Panc1 (cell line): ENCODE measurements at regions not wholly inside any gene's neighbourhood (a gene's known extent, or its start where the extent isn't known, plus 50 kb on each side); places are given as distances from the start of the nearest gene placed in this dataset.

ENCODE experiments used
- ATAC-seq: fragments of 200-7000 bp; cut with Tn5 transposase; 2 replicates; pipeline ENCODE4 v1.9.1; 2020; ENCODE audit warnings: mild to moderate bottlenecking, moderate library complexity
- BruUV-seq: library from RNA; stranded (reverse); fragments of 400-500 nt; replicated peaks from 2 replicates; lab custom pipeline; 2021; lab: Mats Ljungman, UMichigan
- CTCF ChIA-PET: fragments of 300-600 bp; sonication (Branson Sonifier 250); formaldehyde crosslinking; loops from one replicate; lab custom pipeline; 2022; ENCODE audit warnings: antibody characterized with exemption; lab: Charles Lee
- POLR2A ChIA-PET: fragments of 300-600 bp; sonication (Branson Sonifier 250); formaldehyde crosslinking; loops from one replicate; lab custom pipeline; 2022; ENCODE audit warnings: antibody characterized with exemption; lab: Charles Lee
- DNase-seq: peaks from one replicate; pipeline ENCODE4 v3.0.0-alpha.2; 2010; ENCODE audit warnings: low read depth, low spot score
- H3K27ac ChIP-seq: 2 replicates; pipeline ENCODE4 v1.5.1; 2011; ENCODE audit warnings: mild to moderate bottlenecking, low read length, inconsistent platforms
- H3K27me3 ChIP-seq: fragments of 200-500 bp; sonication (Bioruptor generic); 2 replicates; pipeline ENCODE4 v1.6.0; 2014; ENCODE audit warnings: low read length, inconsistent platforms; ENCODE audit not compliant: control insufficient read depth, insufficient read depth
- H3K36me3 ChIP-seq: fragments of 200-500 bp; sonication (Bioruptor generic); 2 replicates; pipeline ENCODE4 v1.5.1; 2014; ENCODE audit warnings: inconsistent platforms, mild to moderate bottlenecking, low read length, moderate library complexity; ENCODE audit not compliant: control insufficient read depth, insufficient read depth
- H3K4me1 ChIP-seq: 2 replicates; pipeline ENCODE4 v1.5.1; 2011; ENCODE audit warnings: inconsistent platforms, mild to moderate bottlenecking, low read length, moderate library complexity; ENCODE audit not compliant: control insufficient read depth, insufficient read depth
- H3K4me3 ChIP-seq, 2 experiments: 2 replicates each; pipeline ENCODE4 v1.5.1; 2011 to 2012; ENCODE audit warnings: low read depth in 2 of 2, low read length in 2 of 2, mild to moderate bottlenecking in 2 of 2, inconsistent platforms in 1 of 2, moderate library complexity in 1 of 2
- H3K9me3 ChIP-seq: fragments of 200-500 bp; sonication (Bioruptor generic); 2 replicates; pipeline ENCODE4 v1.5.1; 2014; ENCODE audit warnings: low read depth, mild to moderate bottlenecking, inconsistent platforms, low read length, moderate library complexity; ENCODE audit not compliant: control insufficient read depth, insufficient read depth
- CTCF ChIP-seq: fragments of 450-650 bp; IDR thresholded peaks from 2 replicates; pipeline ENCODE4 v1.5.1; 2017; ENCODE audit warnings: mild to moderate bottlenecking
- POLR2AphosphoS5 ChIP-seq: IDR thresholded peaks from 2 replicates; pipeline ENCODE4 v1.6.1; 2012; ENCODE audit warnings: mild to moderate bottlenecking, low read depth, low read length, moderate library complexity
- REST ChIP-seq, 2 experiments: IDR thresholded peaks; 2 replicates each; pipeline ENCODE4 v1.6.1; 2011 to 2012; ENCODE audit warnings: low read depth in 2 of 2, control low read depth in 1 of 2, low read length in 1 of 2, mild to moderate bottlenecking in 1 of 2, moderate library complexity in 1 of 2; ENCODE audit not compliant: insufficient read depth in 1 of 2
- SIN3A ChIP-seq: IDR thresholded peaks from 2 replicates; pipeline ENCODE4 v1.6.1; 2012; ENCODE audit warnings: low read depth, mild to moderate bottlenecking, low read length, moderate library complexity, borderline replicate concordance; ENCODE audit not compliant: insufficient read depth
- TCF7L2 ChIP-seq: IDR thresholded peaks from 2 replicates; pipeline ENCODE4 v1.6.1; 2011; ENCODE audit warnings: mild to moderate bottlenecking, low read depth, low read length, inconsistent platforms
- in situ Hi-C: cut with HindIII; loops from 2 replicates; pipeline ENCODE4 v1.10.0; 2016; ENCODE audit warnings: low sequenced_read_pairs, low pct_unique_long_range_greater_than_20kb
- intact Hi-C: fragments of 100-400 bp; cut with micrococcal nuclease; formaldehyde crosslinking; loops from one replicate; pipeline ENCODE4 v1.10.0; 2022; ENCODE audit not compliant: unreplicated experiment

- POLR2A ChIA-PET = no interaction called here
- DNase-seq (no peak), ATAC-seq (no peak)
- H3K27ac ChIP-seq = no peak overlapping the region
- in situ Hi-C loops (no loop called here), intact Hi-C loops (no loop called here)
- H3K4me1 ChIP-seq = peaks cover 11% of the 10 kb centered on the region
- CTCF ChIA-PET = no interaction called here
- TF ChIP-seq TCF7L2 (no peak), CTCF (no peak), REST (IDR thresholded peaks at IDR 0.05; ENCODE audit: insufficient read depth in 1 of 2, low read depth in 2 of 2, low read length in 1 of 2) (no peak), POLR2AphosphoS5 (no peak), SIN3A (no peak)
- H3K9me3 ChIP-seq = no peaks in the 10 kb centered on the region
- no peaks in the 10 kb centered on the region for H3K27me3 ChIP-seq
- no TSS peak for BruUV-seq
- no peaks in the 10 kb centered on the region for H3K36me3 ChIP-seq
- no peak overlapping the region for H3K4me3 ChIP-seq
Measured at GRCh38 chr10:132484922-132485321, 52.7 kb upstream of the INPP5A start.

- ATAC-seq (no peak), DNase-seq (no peak)
- POLR2A ChIA-PET = no interaction called here
- H3K27me3 ChIP-seq = no peaks in the 10 kb centered on the region
- no peaks in the 10 kb centered on the region for H3K36me3 ChIP-seq
- no peak overlapping the region for H3K4me3 ChIP-seq
- CTCF ChIA-PET = no interaction called here
- no TSS peak for BruUV-seq
- in situ Hi-C loops (no loop called here), intact Hi-C loops (no loop called here)
- H3K4me1 ChIP-seq = peaks cover 11% of the 10 kb centered on the region; the same call in 1 of the 2 replicates
- H3K9me3 ChIP-seq = no peaks in the 10 kb centered on the region
- no peak overlapping the region for H3K27ac ChIP-seq
- no peak for TF ChIP-seq TCF7L2
- TF ChIP-seq SIN3A = no peak
- TF ChIP-seq CTCF = no peak
- TF ChIP-seq REST (IDR thresholded peaks at IDR 0.05; ENCODE audit: insufficient read depth in 1 of 2, low read depth in 2 of 2, low read length in 1 of 2) = no peak
- no peak for TF ChIP-seq POLR2AphosphoS5
Measured at GRCh38 chr10:132485391-132485790, 52.2 kb upstream of the INPP5A start.
